ENCODE measurements at regions not wholly inside any gene's neighbourhood (a gene's known extent, or its start where the extent isn't known, plus 50 kb on each side); places are given as distances from the start of the nearest gene placed in this dataset.
"Not testable (repeated sequence)": the region's sequence is repeated elsewhere in the genome, so short reads cannot be mapped to it uniquely, and the experiment has no call there.

GRCh38 chr6:28632326-28632851, 106.7 kb downstream of the GPX5 start:
- H3K4me3 ChIP-seq (ENCODE audit: control insufficient read depth, low read depth, low read length): no peak overlapping the region
- TF ChIP-seq CTCF (IDR thresholded peaks at IDR 0.05; ENCODE audit: control insufficient read depth, insufficient read depth, low read depth, low read length, missing control alignments): no peak
- no peak for DNase-seq (ENCODE audit: low read depth)

GRCh38 chr6:28633445-28634215, 107.9 kb downstream of the GPX5 start:
- DNase-seq (ENCODE audit: low read depth): no peak
- no peak for TF ChIP-seq CTCF (IDR thresholded peaks at IDR 0.05; ENCODE audit: control insufficient read depth, insufficient read depth, low read depth, low read length, missing control alignments)
- no peak overlapping the region for H3K4me3 ChIP-seq (ENCODE audit: control insufficient read depth, low read depth, low read length)

- H3K4me3 ChIP-seq (ENCODE audit: control insufficient read depth, low read depth, low read length): no peak overlapping the region
- no peak for DNase-seq (ENCODE audit: low read depth)
- no peak for TF ChIP-seq CTCF (IDR thresholded peaks at IDR 0.05; ENCODE audit: control insufficient read depth, insufficient read depth, low read depth, low read length, missing control alignments)
Measured at GRCh38 chr6:28634411-28634760, 108.7 kb downstream of the GPX5 start.

- peak overlapping the region; percentile 2 for H3K4me3 ChIP-seq (ENCODE audit: control insufficient read depth, low read depth, low read length)
- TF ChIP-seq CTCF (IDR thresholded peaks at IDR 0.05; ENCODE audit: control insufficient read depth, insufficient read depth, low read depth, low read length, missing control alignments): no peak
- DNase-seq (ENCODE audit: low read depth): no peak
Measured at GRCh38 chr6:28634761-28635546, 109.3 kb downstream of the GPX5 start.

- H3K4me3 ChIP-seq (ENCODE audit: control insufficient read depth, low read depth, low read length): peak overlapping the region; percentile 2
- TF ChIP-seq CTCF (IDR thresholded peaks at IDR 0.05; ENCODE audit: control insufficient read depth, insufficient read depth, low read depth, low read length, missing control alignments): no peak
- DNase-seq (ENCODE audit: low read depth): no peak
Measured at GRCh38 chr6:28635547-28636158, 110.0 kb downstream of the GPX5 start.

- TF ChIP-seq CTCF (IDR thresholded peaks at IDR 0.05; ENCODE audit: control insufficient read depth, insufficient read depth, low read depth, low read length, missing control alignments): no peak
- DNase-seq (ENCODE audit: low read depth): no peak
- no peak overlapping the region for H3K4me3 ChIP-seq (ENCODE audit: control insufficient read depth, low read depth, low read length)
Measured at GRCh38 chr6:28638787-28639430, 113.2 kb downstream of the GPX5 start.

- not testable (repeated sequence) for H3K4me3 ChIP-seq (ENCODE audit: control insufficient read depth, low read depth, low read length); DNase-seq (ENCODE audit: low read depth)
Measured at GRCh38 chr6:28639445-28640290, 114.0 kb downstream of the GPX5 start.
